SK-N-MC (cell line): ENCODE measurements at regions not wholly inside any gene's neighbourhood (a gene's known extent, or its start where the extent isn't known, plus 50 kb on each side); places are given as distances from the start of the nearest gene placed in this dataset.
"Not testable (repeated sequence)": the region's sequence is repeated elsewhere in the genome, so short reads cannot be mapped to it uniquely, and the experiment has no call there.

ENCODE experiments used
- EZH2 ChIP-seq: fragments of 200-600 bp; sonication (generic); IDR thresholded peaks from one replicate; pipeline ENCODE4 v1.6.1; 2017; ENCODE audit warnings: antibody characterized with exemption
- POLR2AphosphoS5 ChIP-seq: IDR thresholded peaks from 2 replicates; pipeline ENCODE4 v1.6.1; 2012; ENCODE audit warnings: mild to moderate bottlenecking, low read depth, low read length, borderline replicate concordance

GRCh38 chr5:112520474-112520873, 101.4 kb upstream of the EPB41L4A start:
- not testable (repeated sequence) for TF ChIP-seq POLR2AphosphoS5, EZH2
